ENCODE measurements at regions not wholly inside any gene's neighbourhood (a gene's known extent, or its start where the extent isn't known, plus 50 kb on each side); places are given as distances from the start of the nearest gene placed in this dataset.

DNA sequence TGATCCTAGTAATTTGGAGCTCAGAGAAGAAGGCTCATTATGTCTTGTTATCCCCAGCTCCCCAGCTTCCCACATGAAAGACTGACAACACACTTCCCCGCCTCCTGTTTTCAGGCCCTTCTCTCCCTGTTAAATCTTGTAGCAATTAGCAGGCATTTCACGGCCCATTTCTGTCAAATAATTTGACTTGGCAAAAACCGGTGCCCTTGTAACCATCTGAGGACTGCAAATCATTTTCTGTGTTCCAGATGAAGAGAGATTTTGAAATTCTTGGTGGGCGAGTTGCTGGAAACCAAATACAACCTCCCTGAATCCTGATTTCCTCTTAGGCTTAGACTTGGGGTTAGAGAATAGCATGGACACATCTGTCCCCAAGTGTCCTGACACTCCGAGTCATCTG, 109.7 kb downstream of the MSX2 start:
- TF ChIP-seq, protein P1, sequence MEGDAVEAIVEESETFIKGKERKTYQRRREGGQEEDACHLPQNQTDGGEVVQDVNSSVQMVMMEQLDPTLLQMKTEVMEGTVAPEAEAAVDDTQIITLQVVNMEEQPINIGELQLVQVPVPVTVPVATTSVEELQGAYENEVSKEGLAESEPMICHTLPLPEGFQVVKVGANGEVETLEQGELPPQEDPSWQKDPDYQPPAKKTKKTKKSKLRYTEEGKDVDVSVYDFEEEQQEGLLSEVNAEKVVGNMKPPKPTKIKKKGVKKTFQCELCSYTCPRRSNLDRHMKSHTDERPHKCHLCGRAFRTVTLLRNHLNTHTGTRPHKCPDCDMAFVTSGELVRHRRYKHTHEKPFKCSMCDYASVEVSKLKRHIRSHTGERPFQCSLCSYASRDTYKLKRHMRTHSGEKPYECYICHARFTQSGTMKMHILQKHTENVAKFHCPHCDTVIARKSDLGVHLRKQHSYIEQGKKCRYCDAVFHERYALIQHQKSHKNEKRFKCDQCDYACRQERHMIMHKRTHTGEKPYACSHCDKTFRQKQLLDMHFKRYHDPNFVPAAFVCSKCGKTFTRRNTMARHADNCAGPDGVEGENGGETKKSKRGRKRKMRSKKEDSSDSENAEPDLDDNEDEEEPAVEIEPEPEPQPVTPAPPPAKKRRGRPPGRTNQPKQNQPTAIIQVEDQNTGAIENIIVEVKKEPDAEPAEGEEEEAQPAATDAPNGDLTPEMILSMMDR (IDR thresholded peaks at IDR 0.05): no peak
- ATAC-seq (ENCODE audit: insufficient number of reproducible peaks, low FRiP score, low read depth) (no peak), DNase-seq (ENCODE audit: low spot score) (no peak)
- H3K36me3 ChIP-seq: no peaks in the 10 kb centered on the region
- H3K27ac ChIP-seq: no peak overlapping the region
- H3K4me1 ChIP-seq (ENCODE audit: control insufficient read depth in 1 of 2, low read depth in 2 of 2): no peaks in the 10 kb centered on the region
- no peaks in the 10 kb centered on the region for H3K27me3 ChIP-seq (replicated peaks; ENCODE audit: insufficient read depth)
- H3K4me3 ChIP-seq: no peak overlapping the region
- no peaks in the 10 kb centered on the region for H3K9me3 ChIP-seq

DNA sequence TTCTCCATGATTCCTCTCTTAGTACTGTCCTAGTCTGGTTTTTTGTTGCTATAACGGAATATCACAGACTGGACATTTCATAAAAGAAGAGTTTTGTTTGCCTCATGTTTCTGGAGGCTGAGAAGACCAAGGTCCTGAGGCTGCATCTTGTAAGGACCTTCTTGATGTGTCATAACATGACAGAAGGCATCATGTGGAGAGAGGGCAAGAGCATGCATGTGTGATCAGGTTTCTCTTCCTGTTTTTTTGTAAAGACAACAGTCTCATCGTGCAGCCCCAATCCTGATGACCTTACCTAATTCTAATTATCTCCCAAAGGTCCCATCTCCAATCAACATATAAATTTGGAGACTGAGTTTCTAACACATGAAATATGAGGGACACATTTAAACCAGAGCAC, 108.4 kb downstream of the MSX2 start:
- Histone ChIP-seq H3K9me3 (no peaks in the 10 kb centered on the region), H3K4me3 (no peak overlapping the region), H3K36me3 (no peaks in the 10 kb centered on the region), H3K4me1 (ENCODE audit: control insufficient read depth in 1 of 2, low read depth in 2 of 2) (no peaks in the 10 kb centered on the region), H3K27ac (no peak overlapping the region), H3K27me3 (replicated peaks; ENCODE audit: insufficient read depth) (no peaks in the 10 kb centered on the region)
- DNase-seq (ENCODE audit: low spot score) (no peak), ATAC-seq (ENCODE audit: insufficient number of reproducible peaks, low FRiP score, low read depth) (no peak)
- TF ChIP-seq, protein P1 (IDR thresholded peaks at IDR 0.05): no peak

DNA sequence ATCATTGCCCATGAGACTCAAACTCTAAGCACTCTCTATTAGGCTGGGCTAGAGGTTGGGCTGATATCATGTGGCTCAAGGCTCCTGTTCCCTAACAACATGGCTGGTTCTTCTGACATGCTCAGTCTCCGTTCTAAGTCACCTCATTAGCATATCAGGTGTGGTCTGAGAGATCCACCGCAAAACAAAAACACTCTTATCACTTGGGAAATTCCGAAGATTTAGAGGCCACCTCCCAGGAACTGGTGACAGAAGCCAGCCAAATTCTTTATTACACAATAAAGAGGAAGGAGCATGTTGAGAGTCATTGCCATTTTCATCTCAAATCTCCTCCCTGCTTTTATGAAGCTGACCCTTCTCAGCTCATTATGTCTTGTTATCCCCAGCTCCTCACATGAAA, 107.6 kb downstream of the MSX2 start:
- Histone ChIP-seq H3K4me1 (ENCODE audit: control insufficient read depth in 1 of 2, low read depth in 2 of 2) (no peaks in the 10 kb centered on the region), H3K27ac (no peak overlapping the region), H3K27me3 (replicated peaks; ENCODE audit: insufficient read depth) (no peaks in the 10 kb centered on the region), H3K9me3 (no peaks in the 10 kb centered on the region), H3K36me3 (no peaks in the 10 kb centered on the region), H3K4me3 (no peak overlapping the region)
- DNase-seq (ENCODE audit: low spot score) (no peak), ATAC-seq (ENCODE audit: insufficient number of reproducible peaks, low FRiP score, low read depth) (no peak)
- TF ChIP-seq, protein P1 (IDR thresholded peaks at IDR 0.05): no peak

DNA sequence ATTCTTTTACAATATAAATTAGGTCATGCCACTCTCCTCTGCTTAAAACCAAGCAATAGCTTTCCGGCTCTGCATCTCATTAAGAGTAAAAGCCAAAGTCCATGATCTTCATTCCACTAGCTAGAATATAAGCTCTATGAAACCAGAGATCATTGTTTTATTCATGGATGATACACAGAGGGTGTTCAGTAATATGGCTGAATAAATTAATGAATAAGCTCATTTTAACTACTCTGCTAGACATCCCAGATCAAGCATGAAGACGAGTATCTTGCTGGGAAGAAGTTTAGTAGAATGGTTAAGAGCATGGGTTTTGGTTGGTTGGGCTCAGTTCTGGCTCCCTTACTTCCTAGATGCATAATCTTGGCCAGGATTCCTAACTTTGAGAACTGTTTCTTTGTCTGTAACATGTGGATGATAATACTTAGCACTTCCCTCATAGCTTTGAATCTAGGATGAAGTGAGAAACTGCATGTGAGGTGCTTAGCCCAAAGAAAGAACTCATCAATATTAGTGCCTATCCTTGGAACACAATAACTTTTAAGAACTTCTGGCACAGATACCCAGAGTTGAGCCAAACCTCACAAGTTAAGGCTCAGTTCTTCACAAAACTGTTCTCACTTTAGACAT, 106.8 kb downstream of the MSX2 start:
- Histone ChIP-seq H3K9me3 (no peaks in the 10 kb centered on the region), H3K4me1 (ENCODE audit: control insufficient read depth in 1 of 2, low read depth in 2 of 2) (no peaks in the 10 kb centered on the region), H3K4me3 (no peak overlapping the region), H3K36me3 (no peaks in the 10 kb centered on the region), H3K27ac (no peak overlapping the region), H3K27me3 (replicated peaks; ENCODE audit: insufficient read depth) (no peaks in the 10 kb centered on the region)
- DNase-seq (ENCODE audit: low spot score) (no peak), ATAC-seq (ENCODE audit: insufficient number of reproducible peaks, low FRiP score, low read depth) (no peak)
- TF ChIP-seq, protein P1 (IDR thresholded peaks at IDR 0.05): no peak

DNA sequence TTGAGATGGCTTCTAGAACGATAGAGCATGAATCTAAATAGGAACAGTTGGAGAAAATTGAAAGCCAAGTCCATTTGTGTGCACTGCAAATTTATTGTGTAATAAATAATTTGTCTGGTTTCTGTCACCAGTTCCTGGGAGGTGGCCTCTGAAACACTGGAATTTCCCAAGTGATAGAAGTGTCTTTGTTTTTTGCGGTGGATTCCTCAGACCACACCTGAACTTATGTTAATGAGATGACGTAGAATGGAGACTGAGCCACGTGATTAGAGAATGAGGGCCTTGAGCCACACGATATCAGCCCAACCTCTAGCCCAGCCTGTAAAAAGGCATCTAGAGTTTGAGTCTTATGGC, 105.1 kb downstream of the MSX2 start:
- peak; percentile 8 for ATAC-seq (ENCODE audit: insufficient number of reproducible peaks, low FRiP score, low read depth)

More for the DNA sequence above, 105.1 kb downstream of the MSX2 start:
- Histone ChIP-seq H3K4me1 (ENCODE audit: control insufficient read depth in 1 of 2, low read depth in 2 of 2) (no peaks in the 10 kb centered on the region), H3K4me3 (no peak overlapping the region), H3K27me3 (replicated peaks; ENCODE audit: insufficient read depth) (no peaks in the 10 kb centered on the region), H3K36me3 (no peaks in the 10 kb centered on the region), H3K9me3 (no peaks in the 10 kb centered on the region), H3K27ac (no peak overlapping the region)
- no peak for DNase-seq (ENCODE audit: low spot score)
- TF ChIP-seq, protein P1 (IDR thresholded peaks at IDR 0.05): no peak

Data from thoracic aorta (tissue), 2 donors.